ENCODE measurements at regions not wholly inside any gene's neighbourhood (a gene's known extent, or its start where the extent isn't known, plus 50 kb on each side); places are given as distances from the start of the nearest gene placed in this dataset.

DNA sequence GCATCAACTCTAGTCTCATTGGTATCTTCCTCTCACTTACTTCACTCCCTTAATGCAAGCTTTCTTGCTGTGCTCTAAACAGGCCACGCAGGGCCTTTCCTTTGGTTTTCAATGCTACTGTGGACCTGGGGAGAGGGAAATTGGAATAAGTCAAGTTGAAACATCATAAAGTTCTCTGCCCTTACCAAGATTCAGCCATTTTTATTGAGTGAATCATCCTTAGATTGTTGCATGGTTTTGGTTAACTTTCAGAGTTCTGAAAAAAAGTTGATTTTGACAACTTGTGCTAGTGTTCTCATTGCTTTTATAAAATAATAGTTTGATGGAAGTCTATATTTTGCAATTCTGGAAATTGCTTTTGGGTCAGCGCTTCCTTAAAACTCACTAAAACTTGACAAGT is 852.8 kb upstream of the ACVR2A start:
- peak overlapping the region; percentile 92 for H3K27ac ChIP-seq (ENCODE audit: low read depth, low read length)
- H3K36me3 ChIP-seq (ENCODE audit: insufficient read depth, low read length), result no peaks in the 10 kb centered on the region
- H3K79me2 ChIP-seq (ENCODE audit: control insufficient read depth, insufficient read depth, low read length, unreplicated experiment), result no peaks in the 10 kb centered on the region
- peak overlapping the region; percentile 26; the same call in 1 of the 2 replicates for H3K4me3 ChIP-seq (ENCODE audit: low read depth, low read length)
- no peaks in the 10 kb centered on the region for H3K27me3 ChIP-seq (ENCODE audit: insufficient read depth, low read length)
- H2AFZ ChIP-seq (ENCODE audit: low read length, unreplicated experiment), result no peak overlapping the region
- peaks cover 50% of the 10 kb centered on the region for H3K4me1 ChIP-seq (ENCODE audit: control insufficient read depth, insufficient read depth, low read length, unreplicated experiment)

DNA sequence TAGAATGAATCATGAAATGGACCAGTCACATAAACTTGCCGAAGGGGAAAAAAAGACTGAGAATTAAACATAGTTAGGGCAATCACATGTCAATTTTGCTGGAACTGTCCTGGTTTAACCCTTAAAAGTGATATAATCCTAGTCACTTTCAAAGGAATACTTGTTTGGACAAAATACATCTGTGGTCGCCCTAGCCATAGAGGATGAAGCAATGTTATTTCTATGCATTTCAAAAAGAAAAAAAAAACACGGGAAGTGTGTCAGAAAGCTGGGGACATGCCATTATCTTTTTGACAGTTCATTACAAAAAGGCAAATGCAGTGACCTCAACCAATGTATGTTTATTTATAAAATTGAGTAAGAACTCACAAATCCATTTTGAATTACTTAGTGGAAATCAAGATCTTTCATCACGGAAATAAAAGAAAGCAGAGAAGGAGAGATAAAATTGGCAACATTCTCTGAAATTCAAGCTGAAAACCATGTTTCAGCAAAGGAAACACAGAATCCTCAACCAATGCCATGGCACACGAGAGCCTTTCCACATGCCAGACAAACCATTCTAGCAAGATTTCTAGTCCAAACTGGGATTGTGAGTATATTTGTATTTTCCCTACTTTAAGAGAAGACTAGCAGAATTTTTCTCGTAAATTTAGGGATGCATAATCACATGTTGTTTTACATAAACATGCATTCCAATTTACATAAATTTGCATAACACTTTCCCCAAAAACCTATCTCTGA is 854.3 kb upstream of the ACVR2A start:
- no peaks in the 10 kb centered on the region for H3K79me2 ChIP-seq (ENCODE audit: control insufficient read depth, insufficient read depth, low read length, unreplicated experiment)
- peak overlapping the region; percentile 29 for H3K4me3 ChIP-seq (ENCODE audit: low read depth, low read length)
- no peaks in the 10 kb centered on the region for H3K36me3 ChIP-seq (ENCODE audit: insufficient read depth, low read length)
- no peaks in the 10 kb centered on the region for H3K27me3 ChIP-seq (ENCODE audit: insufficient read depth, low read length)
- peak overlapping the region; percentile 92 for H3K27ac ChIP-seq (ENCODE audit: low read depth, low read length)
- H2AFZ ChIP-seq (ENCODE audit: low read length, unreplicated experiment), result peak overlapping the region; percentile 73
- peaks cover 66% of the 10 kb centered on the region for H3K4me1 ChIP-seq (ENCODE audit: control insufficient read depth, insufficient read depth, low read length, unreplicated experiment)

DNA sequence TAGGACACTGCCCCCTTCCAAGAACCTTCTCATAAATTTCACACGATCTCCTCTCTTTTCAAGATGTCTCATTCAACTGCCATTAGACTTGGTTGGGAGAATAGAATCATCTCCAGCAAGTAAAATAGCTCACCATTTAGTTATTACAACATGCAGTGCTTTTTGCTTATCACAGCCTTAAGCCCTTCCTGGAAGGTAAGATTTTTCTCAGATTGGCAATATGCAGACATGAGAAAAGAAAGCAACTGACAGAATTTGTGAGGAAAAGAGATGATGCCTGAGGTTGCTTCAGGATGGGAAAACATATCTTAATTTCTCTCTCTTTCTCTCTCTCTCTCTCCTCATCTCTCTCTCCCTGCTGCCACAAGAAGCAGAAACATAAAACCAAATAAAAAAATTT is 855.1 kb upstream of the ACVR2A start:
- peak overlapping the region; percentile 29 for H3K4me3 ChIP-seq (ENCODE audit: low read depth, low read length)
- H3K27me3 ChIP-seq (ENCODE audit: insufficient read depth, low read length), result no peaks in the 10 kb centered on the region

DNA sequence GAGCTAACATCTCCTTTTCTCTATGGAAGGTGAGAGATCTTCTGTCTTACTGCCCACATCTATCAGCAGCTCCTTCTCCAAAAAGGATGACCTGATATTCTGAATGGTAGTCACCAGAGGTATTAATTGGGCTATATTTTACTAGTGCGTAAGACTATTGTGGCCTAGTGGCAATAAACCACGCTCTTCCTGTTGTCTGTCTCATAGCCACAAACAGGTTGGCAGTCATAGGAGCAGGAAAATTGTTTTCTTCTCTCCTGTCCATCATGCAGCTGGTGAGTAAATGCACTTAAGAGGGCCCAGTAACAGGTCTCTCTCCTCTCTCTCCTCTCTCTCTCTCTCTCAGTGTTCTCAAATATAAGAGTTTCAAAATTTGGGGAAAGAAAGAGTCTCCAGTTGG is 856.8 kb upstream of the ACVR2A start:
- no peaks in the 10 kb centered on the region for H3K27me3 ChIP-seq (ENCODE audit: insufficient read depth, low read length)
- no peak overlapping the region for H2AFZ ChIP-seq (ENCODE audit: low read length, unreplicated experiment)
- no peak overlapping the region for H3K4me3 ChIP-seq (ENCODE audit: low read depth, low read length)
- no peaks in the 10 kb centered on the region for H3K36me3 ChIP-seq (ENCODE audit: insufficient read depth, low read length)
- H3K79me2 ChIP-seq (ENCODE audit: control insufficient read depth, insufficient read depth, low read length, unreplicated experiment), result no peaks in the 10 kb centered on the region
- peaks cover 89% of the 10 kb centered on the region for H3K4me1 ChIP-seq (ENCODE audit: control insufficient read depth, insufficient read depth, low read length, unreplicated experiment)
- H3K27ac ChIP-seq (ENCODE audit: low read depth, low read length), result peak overlapping the region; percentile 92; the same call in 1 of the 2 replicates

More for the DNA sequence above, 855.1 kb upstream of the ACVR2A start:
- Histone ChIP-seq H2AFZ (ENCODE audit: low read length, unreplicated experiment) (peak overlapping the region; percentile 73), H3K36me3 (ENCODE audit: insufficient read depth, low read length) (no peaks in the 10 kb centered on the region), H3K27ac (ENCODE audit: low read depth, low read length) (peak overlapping the region; percentile 92), H3K4me1 (ENCODE audit: control insufficient read depth, insufficient read depth, low read length, unreplicated experiment) (peaks cover 73% of the 10 kb centered on the region), H3K79me2 (ENCODE audit: control insufficient read depth, insufficient read depth, low read length, unreplicated experiment) (no peaks in the 10 kb centered on the region)

DNA sequence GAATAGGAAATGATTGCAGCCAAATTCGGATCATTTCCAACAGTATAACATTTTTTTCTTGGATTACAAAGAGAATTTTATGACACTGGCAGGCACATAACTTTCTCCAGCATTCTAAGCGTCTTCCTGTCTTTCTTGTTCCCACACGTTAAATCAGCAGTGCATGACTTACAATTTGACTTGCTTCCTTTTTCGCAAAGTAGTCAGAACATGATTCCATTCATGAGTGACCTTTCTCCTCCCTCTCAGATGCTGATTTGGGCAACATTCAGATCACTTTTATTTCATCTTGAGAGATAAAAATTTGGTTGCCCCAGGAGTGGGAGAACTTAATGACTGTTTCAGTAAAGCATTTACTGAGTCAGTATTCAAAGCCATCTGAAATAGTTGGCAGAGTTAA is 858.7 kb upstream of the ACVR2A start:
- Histone ChIP-seq H2AFZ (ENCODE audit: low read length, unreplicated experiment) (peak overlapping the region; percentile 36), H3K36me3 (ENCODE audit: insufficient read depth, low read length) (no peaks in the 10 kb centered on the region), H3K27me3 (ENCODE audit: insufficient read depth, low read length) (no peaks in the 10 kb centered on the region), H3K79me2 (ENCODE audit: control insufficient read depth, insufficient read depth, low read length, unreplicated experiment) (no peaks in the 10 kb centered on the region), H3K27ac (ENCODE audit: low read depth, low read length) (peak overlapping the region; percentile 95), H3K4me3 (ENCODE audit: low read depth, low read length) (peak overlapping the region; percentile 30; the same call in 1 of the 2 replicates), H3K4me1 (ENCODE audit: control insufficient read depth, insufficient read depth, low read length, unreplicated experiment) (peaks cover 84% of the 10 kb centered on the region)

GRCh38 chr2:146985753-146986152 is 859.1 kb upstream of the ACVR2A start:
- H3K4me3 ChIP-seq (ENCODE audit: low read depth, low read length), result peak overlapping the region; percentile 30; the same call in 1 of the 2 replicates
- H3K79me2 ChIP-seq (ENCODE audit: control insufficient read depth, insufficient read depth, low read length, unreplicated experiment), result no peaks in the 10 kb centered on the region
- H3K27me3 ChIP-seq (ENCODE audit: insufficient read depth, low read length), result no peaks in the 10 kb centered on the region
- peaks cover 80% of the 10 kb centered on the region for H3K4me1 ChIP-seq (ENCODE audit: control insufficient read depth, insufficient read depth, low read length, unreplicated experiment)
- peak overlapping the region; percentile 95 for H3K27ac ChIP-seq (ENCODE audit: low read depth, low read length)
- H2AFZ ChIP-seq (ENCODE audit: low read length, unreplicated experiment), result peak overlapping the region; percentile 36
- H3K36me3 ChIP-seq (ENCODE audit: insufficient read depth, low read length), result no peaks in the 10 kb centered on the region

- no peak overlapping the region for H3K4me3 ChIP-seq (ENCODE audit: low read depth, low read length)
- no peaks in the 10 kb centered on the region for H3K27me3 ChIP-seq (ENCODE audit: insufficient read depth, low read length)
- peak overlapping the region; percentile 95 for H3K27ac ChIP-seq (ENCODE audit: low read depth, low read length)
- H3K4me1 ChIP-seq (ENCODE audit: control insufficient read depth, insufficient read depth, low read length, unreplicated experiment), result peaks cover 64% of the 10 kb centered on the region
- no peaks in the 10 kb centered on the region for H3K79me2 ChIP-seq (ENCODE audit: control insufficient read depth, insufficient read depth, low read length, unreplicated experiment)
- no peaks in the 10 kb centered on the region for H3K36me3 ChIP-seq (ENCODE audit: insufficient read depth, low read length)
- H2AFZ ChIP-seq (ENCODE audit: low read length, unreplicated experiment), result no peak overlapping the region
Observed at GRCh38 chr2:146984014-146984413, 860.8 kb upstream of the ACVR2A start.

DNA sequence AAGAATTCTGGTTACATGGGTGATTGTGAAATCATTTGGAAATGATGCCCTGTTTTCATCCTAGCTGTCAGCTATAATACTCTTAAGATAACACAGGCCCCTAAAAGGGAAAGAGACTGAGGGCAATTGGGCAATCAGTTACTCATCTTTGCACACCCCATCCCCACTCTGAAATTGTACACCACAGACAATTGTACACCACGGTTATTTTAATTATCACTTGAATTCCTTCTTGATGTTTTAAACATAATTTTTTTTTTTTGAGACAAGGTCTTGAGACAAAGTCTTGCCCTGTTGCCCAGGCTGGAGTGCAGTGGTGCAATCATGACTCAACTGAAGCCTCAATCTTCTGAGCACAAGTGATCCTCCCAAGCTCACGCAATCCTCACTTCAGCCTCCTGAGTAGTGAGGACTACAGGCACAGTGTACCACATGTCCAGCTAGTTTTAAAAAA is 862.4 kb upstream of the ACVR2A start:
- Histone ChIP-seq H3K27me3 (ENCODE audit: insufficient read depth, low read length) (no peaks in the 10 kb centered on the region), H3K27ac (ENCODE audit: low read depth, low read length) (peak overlapping the region; percentile 95), H2AFZ (ENCODE audit: low read length, unreplicated experiment) (no peak overlapping the region), H3K36me3 (ENCODE audit: insufficient read depth, low read length) (no peaks in the 10 kb centered on the region), H3K4me1 (ENCODE audit: control insufficient read depth, insufficient read depth, low read length, unreplicated experiment) (peaks cover 53% of the 10 kb centered on the region), H3K79me2 (ENCODE audit: control insufficient read depth, insufficient read depth, low read length, unreplicated experiment) (no peaks in the 10 kb centered on the region), H3K4me3 (ENCODE audit: low read depth, low read length) (no peak overlapping the region)

GRCh38 chr2:146981921-146982320 is 862.9 kb upstream of the ACVR2A start:
- no peaks in the 10 kb centered on the region for H3K27me3 ChIP-seq (ENCODE audit: insufficient read depth, low read length)
- peak overlapping the region; percentile 95 for H3K27ac ChIP-seq (ENCODE audit: low read depth, low read length)
- H3K4me1 ChIP-seq (ENCODE audit: control insufficient read depth, insufficient read depth, low read length, unreplicated experiment), result peaks cover 52% of the 10 kb centered on the region
- no peak overlapping the region for H3K4me3 ChIP-seq (ENCODE audit: low read depth, low read length)
- H2AFZ ChIP-seq (ENCODE audit: low read length, unreplicated experiment), result peak overlapping the region; percentile 9
- H3K36me3 ChIP-seq (ENCODE audit: insufficient read depth, low read length), result no peaks in the 10 kb centered on the region
- H3K79me2 ChIP-seq (ENCODE audit: control insufficient read depth, insufficient read depth, low read length, unreplicated experiment), result no peaks in the 10 kb centered on the region

DNA sequence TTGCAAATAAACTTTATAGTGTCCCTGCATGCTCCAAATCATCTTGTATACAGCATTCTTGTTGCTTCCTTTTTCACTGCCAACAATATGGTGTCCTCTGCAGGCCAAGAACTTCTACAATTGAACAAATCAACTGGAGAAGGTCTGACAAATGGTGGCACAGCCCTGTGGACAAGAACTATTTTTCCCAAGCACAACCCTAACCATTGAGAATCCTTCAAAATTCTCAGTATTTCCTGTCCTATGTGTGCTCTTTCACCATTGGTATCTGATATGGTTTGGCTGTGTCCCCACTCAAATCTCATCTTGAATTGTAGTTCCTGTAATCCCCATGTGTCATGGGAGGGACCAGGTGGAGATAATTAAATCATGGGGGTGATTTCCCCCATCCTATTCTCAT is 865.1 kb upstream of the ACVR2A start:
- Histone ChIP-seq H3K36me3 (ENCODE audit: insufficient read depth, low read length) (no peaks in the 10 kb centered on the region), H3K79me2 (ENCODE audit: control insufficient read depth, insufficient read depth, low read length, unreplicated experiment) (no peaks in the 10 kb centered on the region), H2AFZ (ENCODE audit: low read length, unreplicated experiment) (no peak overlapping the region), H3K4me3 (ENCODE audit: low read depth, low read length) (no peak overlapping the region), H3K4me1 (ENCODE audit: control insufficient read depth, insufficient read depth, low read length, unreplicated experiment) (peaks cover 30% of the 10 kb centered on the region), H3K27ac (ENCODE audit: low read depth, low read length) (no peak overlapping the region), H3K27me3 (ENCODE audit: insufficient read depth, low read length) (no peaks in the 10 kb centered on the region)
